Prostate gland (tissue), 2 donors: ENCODE measurements at regions not wholly inside any gene's neighbourhood (a gene's known extent, or its start where the extent isn't known, plus 50 kb on each side); places are given as distances from the start of the nearest gene placed in this dataset.

Experiments used
- CTCF ChIP-seq, 4 experiments: fragments of 200-600 bp in 2 of 4; fragments of 450-650 bp in 2 of 4; sonication (generic) in 2 of 4; IDR thresholded peaks; 1 replicate in 3 of 4; 2 replicates in 1 of 4; pipeline ENCODE4 v1.5.1; 2016 to 2019; ENCODE audit warnings: antibody characterized with exemption in 4 of 4, mild to moderate bottlenecking in 2 of 4, moderate library complexity in 2 of 4
- POLR2AphosphoS5 ChIP-seq: sonication (generic); formaldehyde crosslinking; IDR thresholded peaks from one replicate; pipeline ENCODE4 v1.6.1; 2017; ENCODE audit warnings: antibody characterized with exemption

GRCh38 chr4:52329894-52330293 is 278.8 kb downstream of the SPATA18 start:
- TF ChIP-seq CTCF (IDR thresholded peaks at IDR 0.05), result no peak
- TF ChIP-seq POLR2AphosphoS5, result no peak
